ENCODE measurements at regions not wholly inside any gene's neighbourhood (a gene's known extent, or its start where the extent isn't known, plus 50 kb on each side); places are given as distances from the start of the nearest gene placed in this dataset.

DNA sequence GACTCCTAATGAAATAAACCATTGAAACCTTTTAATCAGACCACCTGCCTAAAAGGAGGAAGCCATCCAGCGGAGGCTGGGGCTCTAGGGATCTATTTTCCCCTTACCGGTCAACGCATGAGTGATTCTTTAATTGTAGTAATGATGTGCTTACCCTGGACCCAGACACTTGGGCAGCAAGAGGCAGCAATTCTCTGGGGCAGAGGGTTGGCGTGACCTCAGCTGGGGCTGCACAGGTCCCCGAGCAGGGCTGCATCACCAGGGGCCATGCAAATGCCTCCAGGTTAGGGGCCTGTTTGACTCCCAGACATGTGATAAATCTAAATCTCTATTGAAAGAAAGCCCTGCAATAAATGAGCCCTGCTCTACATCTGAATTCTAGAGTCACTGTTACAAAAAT is 194.2 kb upstream of the TSHZ3 start:
- Histone ChIP-seq H3K9me3 (ENCODE audit: low read length) (no peaks in the 10 kb centered on the region), H2AFZ (ENCODE audit: low read length) (no peak overlapping the region), H3K4me3 (ENCODE audit: low read depth, low read length, poor library complexity, severe bottlenecking) (no peak overlapping the region), H3K79me2 (ENCODE audit: insufficient read depth, low read depth, low read length) (no peaks in the 10 kb centered on the region), H3K4me1 (ENCODE audit: insufficient read depth, low read length, poor library complexity, severe bottlenecking) (no peaks in the 10 kb centered on the region), H4K20me1 (ENCODE audit: insufficient read depth, low read length) (no peaks in the 10 kb centered on the region), H3K4me2 (ENCODE audit: low read length) (no peak overlapping the region), H3K36me3 (ENCODE audit: insufficient read depth, low read length) (no peaks in the 10 kb centered on the region), H3K27ac (ENCODE audit: low read depth, low read length, poor library complexity, severe bottlenecking) (no peak overlapping the region), H3K9me2 (ENCODE audit: insufficient read depth, low read length) (no peaks in the 10 kb centered on the region)
- intact Hi-C loops (cut with micrococcal nuclease; ENCODE audit: unreplicated experiment): no loop called here
- POLR2A ChIA-PET: no interaction called here
- TF ChIP-seq, protein P1, sequence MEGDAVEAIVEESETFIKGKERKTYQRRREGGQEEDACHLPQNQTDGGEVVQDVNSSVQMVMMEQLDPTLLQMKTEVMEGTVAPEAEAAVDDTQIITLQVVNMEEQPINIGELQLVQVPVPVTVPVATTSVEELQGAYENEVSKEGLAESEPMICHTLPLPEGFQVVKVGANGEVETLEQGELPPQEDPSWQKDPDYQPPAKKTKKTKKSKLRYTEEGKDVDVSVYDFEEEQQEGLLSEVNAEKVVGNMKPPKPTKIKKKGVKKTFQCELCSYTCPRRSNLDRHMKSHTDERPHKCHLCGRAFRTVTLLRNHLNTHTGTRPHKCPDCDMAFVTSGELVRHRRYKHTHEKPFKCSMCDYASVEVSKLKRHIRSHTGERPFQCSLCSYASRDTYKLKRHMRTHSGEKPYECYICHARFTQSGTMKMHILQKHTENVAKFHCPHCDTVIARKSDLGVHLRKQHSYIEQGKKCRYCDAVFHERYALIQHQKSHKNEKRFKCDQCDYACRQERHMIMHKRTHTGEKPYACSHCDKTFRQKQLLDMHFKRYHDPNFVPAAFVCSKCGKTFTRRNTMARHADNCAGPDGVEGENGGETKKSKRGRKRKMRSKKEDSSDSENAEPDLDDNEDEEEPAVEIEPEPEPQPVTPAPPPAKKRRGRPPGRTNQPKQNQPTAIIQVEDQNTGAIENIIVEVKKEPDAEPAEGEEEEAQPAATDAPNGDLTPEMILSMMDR (conservative IDR thresholded peaks at IDR 0.05; ENCODE audit: low read length): no peak
- TF ChIP-seq EZH2phosphoT487 (IDR thresholded peaks at IDR 0.05; ENCODE audit: borderline replicate concordance, low read depth, low read length): no peak
- DNase-seq (ENCODE audit: low spot score): no peak
- CTCF ChIA-PET (ENCODE audit: unreplicated experiment): no interaction called here
- BruUV-seq (replicated peaks): no TSS peak

DNA sequence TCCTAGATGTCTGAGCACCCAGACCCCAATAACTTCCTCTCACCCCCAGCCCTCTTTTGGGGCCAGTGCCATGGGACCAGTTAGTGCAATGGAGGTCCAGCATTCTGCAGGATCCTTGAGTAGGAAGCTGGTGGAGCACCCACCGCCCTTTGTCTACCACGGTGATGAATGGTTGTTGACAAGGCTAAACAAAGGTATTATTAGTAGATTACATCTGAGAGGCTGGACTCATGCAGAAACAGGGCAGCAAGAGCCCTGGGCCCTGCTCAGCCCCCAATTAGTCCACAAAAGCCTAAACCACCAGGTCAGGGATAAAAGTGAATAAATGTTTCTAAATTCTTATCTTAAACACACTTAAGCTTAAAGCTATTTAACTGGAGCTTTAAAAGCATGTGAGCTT is 196.5 kb upstream of the TSHZ3 start:
- no TSS peak for BruUV-seq (replicated peaks)
- no peak overlapping the region for H3K27ac ChIP-seq (ENCODE audit: low read depth, low read length, poor library complexity, severe bottlenecking)
- H3K4me1 ChIP-seq (ENCODE audit: insufficient read depth, low read length, poor library complexity, severe bottlenecking): no peaks in the 10 kb centered on the region
- H4K20me1 ChIP-seq (ENCODE audit: insufficient read depth, low read length): no peaks in the 10 kb centered on the region
- no peaks in the 10 kb centered on the region for H3K9me3 ChIP-seq (ENCODE audit: low read length)
- no peak for TF ChIP-seq EZH2phosphoT487 (IDR thresholded peaks at IDR 0.05; ENCODE audit: borderline replicate concordance, low read depth, low read length)
- TF ChIP-seq, protein P1 (conservative IDR thresholded peaks at IDR 0.05; ENCODE audit: low read length): no peak
- ChIA-PET CTCF (ENCODE audit: unreplicated experiment) (no interaction called here), POLR2A (interaction anchor here (0.6 kb wide), 1 partner anchor 618 kb away, joined by 4 read pairs; no protein-coding TSS in a partner anchor)
- H3K9me2 ChIP-seq (ENCODE audit: insufficient read depth, low read length): no peaks in the 10 kb centered on the region
- no peaks in the 10 kb centered on the region for H3K79me2 ChIP-seq (ENCODE audit: insufficient read depth, low read depth, low read length)
- no peak overlapping the region for H3K4me3 ChIP-seq (ENCODE audit: low read depth, low read length, poor library complexity, severe bottlenecking)
- no peak overlapping the region for H3K4me2 ChIP-seq (ENCODE audit: low read length)
- DNase-seq (ENCODE audit: low spot score): no peak
- no peaks in the 10 kb centered on the region for H3K36me3 ChIP-seq (ENCODE audit: insufficient read depth, low read length)
- H2AFZ ChIP-seq (ENCODE audit: low read length): no peak overlapping the region
- intact Hi-C loops (cut with micrococcal nuclease; ENCODE audit: unreplicated experiment): no loop called here

DNA sequence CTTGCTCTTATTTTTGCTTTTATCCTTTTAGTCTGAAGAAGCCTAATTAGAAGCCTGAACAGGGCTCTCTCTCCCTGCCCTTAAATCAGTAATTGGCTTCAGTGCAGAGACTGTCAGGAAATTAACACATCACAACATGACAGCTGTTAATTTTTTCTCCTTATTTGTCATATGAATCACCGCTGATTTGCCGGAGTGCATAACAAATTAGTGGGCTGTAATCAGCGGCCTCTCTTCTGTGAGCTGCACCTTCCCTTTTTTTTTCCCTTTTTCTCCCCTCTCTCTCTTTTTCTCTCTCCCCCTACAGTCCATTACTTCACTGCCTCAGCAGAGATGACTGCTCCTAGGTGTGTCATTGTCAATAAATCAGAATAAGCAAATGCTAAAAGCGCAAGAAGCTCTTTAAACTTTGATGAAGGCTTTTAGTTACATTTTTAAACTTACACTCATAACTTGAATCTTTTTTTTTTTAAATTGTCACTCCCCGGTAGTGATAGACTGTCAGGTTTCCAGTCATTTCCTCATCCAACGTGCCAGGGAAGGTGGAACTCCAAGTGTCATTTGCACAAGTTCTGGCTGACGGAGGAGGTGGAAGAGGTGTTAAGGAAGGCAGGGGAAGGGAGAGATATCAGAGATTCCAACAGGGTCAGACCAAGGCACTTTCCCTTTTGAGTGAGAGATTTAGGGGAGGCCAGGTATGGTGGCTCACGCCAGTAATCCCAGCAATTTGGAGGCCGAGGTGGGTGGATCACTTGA is 197.1 kb upstream of the TSHZ3 start:
- DNase-seq (ENCODE audit: low spot score): no peak
- H3K4me1 ChIP-seq (ENCODE audit: insufficient read depth, low read length, poor library complexity, severe bottlenecking): no peaks in the 10 kb centered on the region
- intact Hi-C loops (cut with micrococcal nuclease; ENCODE audit: unreplicated experiment): no loop called here
- TF ChIP-seq, protein P1 (conservative IDR thresholded peaks at IDR 0.05; ENCODE audit: low read length): no peak
- no peak for TF ChIP-seq EZH2phosphoT487 (IDR thresholded peaks at IDR 0.05; ENCODE audit: borderline replicate concordance, low read depth, low read length)
- H2AFZ ChIP-seq (ENCODE audit: low read length): no peak overlapping the region
- H3K9me3 ChIP-seq (ENCODE audit: low read length): no peaks in the 10 kb centered on the region
- no peak overlapping the region for H3K4me3 ChIP-seq (ENCODE audit: low read depth, low read length, poor library complexity, severe bottlenecking)
- ChIA-PET POLR2A (interaction anchor here (0.6 kb wide), 1 partner anchor 618 kb away, joined by 4 read pairs; no protein-coding TSS in a partner anchor), CTCF (ENCODE audit: unreplicated experiment) (no interaction called here)
- no peak overlapping the region for H3K27ac ChIP-seq (ENCODE audit: low read depth, low read length, poor library complexity, severe bottlenecking)
- H3K79me2 ChIP-seq (ENCODE audit: insufficient read depth, low read depth, low read length): no peaks in the 10 kb centered on the region
- BruUV-seq (replicated peaks): no TSS peak
- no peaks in the 10 kb centered on the region for H4K20me1 ChIP-seq (ENCODE audit: insufficient read depth, low read length)
- no peaks in the 10 kb centered on the region for H3K36me3 ChIP-seq (ENCODE audit: insufficient read depth, low read length)
- H3K9me2 ChIP-seq (ENCODE audit: insufficient read depth, low read length): no peaks in the 10 kb centered on the region
- H3K4me2 ChIP-seq (ENCODE audit: low read length): no peak overlapping the region
